Glomerular visceral epithelial cell (primary cell): ENCODE measurements at regions not wholly inside any gene's neighbourhood (a gene's known extent, or its start where the extent isn't known, plus 50 kb on each side); places are given as distances from the start of the nearest gene placed in this dataset.

Source experiments
- DNase-seq: peaks from one replicate; pipeline ENCODE4 v3.0.0-alpha.2; 2016; ENCODE audit errors: extremely low spot score

DNA sequence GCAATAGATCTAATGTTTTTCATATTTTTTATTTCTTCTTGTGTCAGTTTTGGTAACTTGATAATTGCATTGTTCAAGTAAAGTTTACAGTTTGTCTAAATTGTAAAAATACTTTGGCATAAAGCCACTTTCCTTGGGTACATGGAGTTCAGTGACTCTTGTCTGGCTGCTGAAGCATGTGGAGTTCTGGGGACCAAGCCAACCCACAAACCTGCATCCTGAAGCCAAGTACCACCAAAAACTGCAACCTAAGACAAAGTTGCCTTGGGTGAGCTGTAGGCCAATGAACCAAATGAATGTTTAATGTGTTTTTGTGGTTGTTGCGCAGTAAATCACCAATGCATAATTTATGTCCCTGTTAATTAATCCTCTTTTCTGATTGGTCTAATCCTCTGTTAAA, 872.6 kb downstream of the BCL11A start:
- DNase-seq: no peak

DNA sequence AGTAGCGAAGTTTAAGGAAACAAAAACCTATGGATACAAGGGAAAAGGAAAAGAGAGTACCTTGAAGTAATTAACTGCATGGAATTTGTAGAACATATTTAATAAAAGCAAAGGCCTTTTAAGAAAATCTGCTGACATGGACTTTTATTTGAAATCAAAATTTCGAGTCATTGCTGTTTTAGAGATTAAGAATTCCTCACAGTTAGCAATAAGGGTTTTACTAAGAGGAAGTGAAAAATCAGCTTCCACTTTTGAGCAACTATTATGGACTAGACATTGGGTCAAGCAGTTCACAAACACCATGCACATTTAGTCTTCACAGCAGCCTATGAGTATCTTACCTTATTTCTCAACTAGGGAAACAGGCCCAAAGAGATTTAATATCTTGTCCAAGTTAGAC, 876.3 kb downstream of the BCL11A start:
- DNase-seq: no peak

DNA sequence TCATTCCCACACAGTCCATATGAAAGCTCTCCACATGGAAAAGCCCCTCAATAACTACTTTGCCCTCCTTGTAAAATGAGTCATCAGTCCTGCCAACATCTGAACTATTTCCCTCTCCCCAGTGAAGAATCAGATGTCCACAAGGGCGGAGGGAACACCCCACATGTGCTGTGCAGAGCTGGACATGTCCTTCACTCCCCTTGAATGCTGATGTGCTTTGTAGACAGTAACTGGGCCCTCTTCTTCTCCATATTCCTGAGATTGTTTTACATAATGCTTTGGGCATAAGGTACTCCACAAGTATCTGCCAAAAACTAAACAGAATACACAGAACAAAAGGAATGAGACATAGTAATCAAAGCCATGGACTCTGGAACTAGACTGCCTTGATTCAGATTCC, 879.4 kb downstream of the BCL11A start:
- no peak for DNase-seq

DNA sequence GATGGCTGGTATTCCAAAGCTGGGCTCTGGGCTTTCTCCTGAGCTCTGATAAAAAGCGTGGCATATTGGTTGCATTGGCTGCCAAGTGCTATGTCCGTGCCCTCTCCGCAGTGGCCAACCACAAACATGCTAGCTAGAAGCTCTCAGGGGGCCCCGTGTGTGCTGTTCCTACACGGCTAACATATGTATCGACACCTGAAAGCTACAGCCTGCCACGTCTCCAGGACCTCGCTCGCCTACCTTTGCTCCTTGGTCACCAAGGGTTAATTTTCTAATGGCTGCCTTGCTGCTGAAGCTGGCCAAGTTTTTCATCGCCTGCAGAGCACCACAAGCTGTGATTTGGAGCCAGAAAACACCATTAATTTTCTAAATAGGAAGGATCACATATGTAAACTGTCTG, 888.4 kb downstream of the BCL11A start:
- no peak for DNase-seq

DNA sequence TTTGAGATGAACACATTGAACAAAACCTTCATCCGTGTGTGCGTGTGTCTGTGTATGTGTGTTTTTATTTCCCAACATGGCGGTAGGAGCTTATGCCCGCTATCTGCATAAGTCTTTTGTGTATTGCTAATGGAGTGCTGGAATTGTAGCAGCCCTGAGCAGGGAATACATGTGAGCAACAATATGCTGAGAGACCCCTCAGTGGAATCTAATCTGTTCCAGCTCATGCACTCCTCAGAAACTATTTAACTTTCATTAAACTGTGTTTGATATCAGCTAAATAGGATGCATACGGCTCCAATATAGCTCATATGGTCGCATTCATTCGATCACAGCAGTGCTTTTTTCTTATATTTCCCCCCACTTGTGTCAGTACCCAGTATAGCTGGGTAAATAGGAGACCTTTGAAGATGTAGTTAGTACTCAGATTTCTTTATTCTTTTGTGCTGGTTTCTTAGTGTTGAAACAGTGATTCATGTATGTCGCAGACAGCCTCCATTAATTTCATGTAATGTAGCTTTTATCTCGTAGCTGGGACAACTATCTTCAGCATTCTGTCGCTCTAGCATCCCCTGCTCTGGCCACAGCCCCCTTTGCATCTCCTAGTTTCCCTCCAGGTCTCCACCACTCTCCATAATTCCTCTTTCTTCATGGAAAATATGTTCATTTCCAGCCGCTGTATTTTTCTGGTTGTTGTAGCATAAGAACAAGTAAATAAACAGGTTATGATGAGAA, 891.2 kb downstream of the BCL11A start:
- no peak for DNase-seq

DNA sequence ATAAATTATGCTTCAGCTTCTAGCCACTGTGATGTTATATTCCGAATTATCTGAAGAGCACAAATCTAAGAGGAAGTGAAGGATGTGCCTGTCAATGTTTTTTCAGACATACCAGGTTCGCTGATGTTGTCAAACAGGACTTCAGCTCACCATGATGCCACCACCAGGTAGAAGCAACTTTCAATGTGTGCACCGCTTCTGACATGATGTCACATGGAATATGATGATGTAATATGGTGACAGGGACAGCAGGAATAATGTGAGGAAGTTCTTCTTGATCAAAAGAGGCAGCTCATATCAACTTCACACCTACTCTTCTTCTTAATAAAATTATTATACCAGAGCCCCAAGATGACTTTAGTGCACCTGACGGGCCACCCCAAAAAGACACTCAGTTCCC, 893.2 kb downstream of the BCL11A start:
- DNase-seq: no peak

DNA sequence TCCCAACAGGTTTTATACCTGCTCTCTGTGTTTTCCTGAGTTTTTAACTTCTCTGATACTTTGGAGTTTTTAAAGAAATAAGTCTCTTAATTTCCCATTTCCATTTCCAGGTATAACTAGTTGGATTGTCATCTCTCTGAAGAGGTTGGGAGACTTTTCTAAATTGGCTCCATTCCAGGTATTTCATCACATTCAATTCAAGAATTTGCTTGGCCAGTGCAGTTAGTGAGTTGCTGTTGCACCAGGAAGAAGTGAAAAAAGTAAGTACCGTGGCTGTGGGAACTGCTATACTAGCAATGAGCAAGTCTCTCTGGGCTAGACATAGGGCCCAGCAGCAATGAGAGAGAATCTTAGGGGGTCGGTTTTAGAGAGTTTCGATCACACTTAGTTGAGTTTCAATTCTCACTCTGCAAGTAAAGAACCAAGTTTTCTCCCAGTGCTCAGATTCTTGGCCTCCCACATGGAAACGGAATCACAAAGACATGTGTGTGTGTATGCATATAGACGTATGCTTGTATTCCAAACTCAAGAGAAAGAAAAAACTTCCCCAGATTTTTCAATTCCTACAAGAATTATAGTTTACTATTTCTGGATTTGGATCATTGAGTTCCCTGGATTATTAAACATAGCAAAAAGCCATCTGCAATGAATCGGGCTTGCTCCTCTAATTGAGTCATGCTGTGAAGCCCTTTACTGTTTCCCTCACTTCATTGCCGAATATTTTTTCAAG, 894.4 kb downstream of the BCL11A start:
- no peak for DNase-seq

DNA sequence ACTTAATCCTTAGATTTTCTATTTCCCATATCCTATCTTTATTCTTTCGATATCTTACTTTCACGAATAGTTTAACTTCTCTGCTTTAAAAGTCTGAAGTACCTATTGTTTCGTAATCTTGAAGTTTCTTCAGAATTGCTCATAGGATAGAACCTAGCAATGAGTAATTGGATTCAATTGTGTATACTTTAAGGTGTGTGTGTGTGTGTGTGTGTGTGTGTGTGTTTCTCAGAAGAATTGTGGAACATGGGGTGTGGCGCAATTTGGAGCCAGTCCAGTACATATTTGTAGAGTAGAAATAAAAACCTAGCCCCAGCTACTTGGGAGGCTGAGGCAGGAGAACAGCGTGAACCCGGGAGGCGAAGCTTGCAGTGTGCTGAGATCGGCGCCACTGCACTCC, 897.6 kb downstream of the BCL11A start:
- no peak for DNase-seq

DNA sequence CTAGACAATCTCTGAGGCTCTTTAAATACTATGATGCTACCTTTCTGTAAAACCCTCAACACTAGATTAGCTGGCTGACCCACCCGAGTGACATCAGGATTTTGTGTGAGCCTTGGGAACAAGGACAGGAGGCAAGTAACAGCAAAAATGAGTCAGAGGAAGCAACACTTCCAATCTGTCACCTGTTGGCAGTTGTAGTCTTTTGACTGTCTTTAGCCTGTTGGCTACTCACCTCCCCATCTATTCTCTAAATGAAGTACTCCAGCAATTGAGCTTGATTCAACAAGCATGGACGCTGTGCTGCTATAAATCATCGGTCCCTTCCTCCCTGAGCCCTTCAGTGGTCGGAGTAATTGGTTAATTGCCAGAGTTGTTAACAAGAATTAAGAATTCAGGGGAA, 898.7 kb downstream of the BCL11A start:
- DNase-seq: no peak

DNA sequence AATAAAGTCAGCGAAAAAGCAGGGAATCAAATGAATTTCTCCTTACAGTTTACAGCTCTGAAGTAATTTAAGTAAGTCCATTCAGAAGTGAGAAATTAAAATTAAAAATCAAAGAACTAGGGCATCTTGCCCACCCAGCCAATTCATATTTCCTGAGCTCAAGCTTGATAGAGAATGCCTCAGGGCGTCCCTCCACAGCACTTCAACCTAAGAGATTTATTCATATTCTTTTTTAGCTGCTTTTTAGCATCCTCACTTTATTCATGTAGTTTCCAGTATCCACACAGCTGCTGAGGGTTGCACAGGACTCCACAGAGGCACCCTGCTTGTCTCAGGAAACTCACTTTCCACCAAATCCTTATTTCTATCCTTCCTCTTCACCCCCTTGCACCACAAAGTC, 900.3 kb downstream of the BCL11A start:
- DNase-seq: no peak

DNA sequence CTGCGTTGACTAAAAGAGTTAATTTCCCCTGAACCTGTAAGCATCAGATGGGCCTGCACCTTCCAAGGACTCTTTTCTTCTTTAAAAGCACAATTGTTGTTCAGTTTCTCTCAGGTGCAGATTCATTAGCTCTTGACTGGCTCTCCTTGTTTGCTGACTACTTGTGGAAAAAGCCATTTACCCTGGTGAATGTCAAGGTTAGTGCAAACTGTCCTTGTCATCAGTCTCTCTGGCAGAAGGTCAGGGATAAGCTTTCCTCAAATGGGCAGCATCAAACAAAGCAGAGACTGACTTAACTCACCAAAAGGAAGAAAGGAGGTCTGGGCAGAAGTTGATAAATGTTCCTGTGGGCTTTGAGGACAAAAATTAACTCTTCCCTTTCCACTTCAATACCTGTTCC, 922.7 kb downstream of the BCL11A start:
- no peak for DNase-seq

DNA sequence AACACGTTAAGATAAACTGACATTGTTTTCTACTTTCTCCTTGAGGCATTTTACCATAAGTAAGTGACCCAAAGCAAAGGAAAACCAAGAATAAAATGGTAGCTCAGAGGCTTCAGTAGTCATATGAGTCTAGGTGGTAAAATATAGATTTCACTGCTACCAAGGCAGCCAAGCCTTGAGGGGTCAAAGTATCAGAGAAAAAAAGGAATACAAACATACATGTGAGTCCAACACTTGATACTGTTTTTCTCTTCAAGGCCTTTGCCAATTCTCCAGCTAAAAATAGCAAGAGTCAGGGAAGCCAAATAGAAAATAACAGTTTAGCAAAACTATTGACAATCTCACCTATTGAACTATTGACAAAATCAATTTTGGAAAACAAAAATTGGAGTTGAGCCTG, 925.9 kb downstream of the BCL11A start:
- no peak for DNase-seq

DNA sequence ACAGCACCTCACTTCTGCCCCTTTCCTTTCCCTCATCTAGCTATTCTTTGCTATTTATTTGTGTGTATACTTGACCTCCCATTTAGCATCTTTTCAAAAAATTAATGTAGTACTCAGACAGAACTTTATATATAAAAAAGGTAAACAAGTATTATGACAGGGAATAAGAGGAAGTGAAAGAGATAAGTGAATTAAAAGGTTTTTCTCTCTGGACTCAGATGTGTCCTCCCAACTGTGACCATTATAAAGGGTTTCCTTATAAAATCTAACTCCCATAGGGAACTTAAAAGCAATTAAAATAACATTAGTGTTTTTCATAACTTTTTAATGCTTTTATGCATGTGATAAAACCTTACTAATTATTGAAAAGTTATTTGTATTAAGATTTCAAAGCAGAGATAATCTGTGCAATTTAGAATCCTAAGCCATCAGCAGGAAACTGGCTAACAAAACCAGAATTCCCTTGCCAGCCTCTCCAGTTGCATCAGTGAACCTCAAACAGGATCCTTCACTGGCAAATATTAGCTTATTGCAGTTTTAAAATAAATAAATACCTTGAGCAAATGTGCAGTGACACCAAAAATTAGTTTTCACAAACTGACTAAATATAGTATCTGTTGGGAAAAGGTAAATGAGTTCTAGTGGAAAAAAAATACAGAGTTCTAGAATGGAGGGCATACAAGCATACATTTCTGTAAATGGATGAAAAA, 930.7 kb downstream of the BCL11A start:
- DNase-seq: no peak

DNA sequence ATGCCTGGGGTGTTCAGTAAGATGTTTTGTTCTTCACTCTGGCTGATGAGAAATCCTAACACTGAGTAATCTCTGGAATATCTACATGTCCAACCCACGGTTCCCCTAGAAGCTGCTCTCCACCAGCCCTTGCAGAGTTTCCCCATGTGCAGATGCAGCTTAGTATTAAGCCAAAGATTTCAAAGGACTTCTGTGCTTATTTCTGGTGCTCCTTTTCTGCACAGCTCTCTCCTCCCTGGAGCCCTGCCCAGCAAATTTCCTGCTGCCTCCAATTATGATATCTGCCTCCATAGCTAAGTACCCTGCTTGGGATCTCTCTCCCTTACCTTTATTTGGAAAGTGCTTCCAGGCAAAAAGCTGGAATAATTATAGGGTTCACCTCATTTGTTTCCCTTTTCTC, 949.3 kb downstream of the BCL11A start:
- no peak for DNase-seq

DNA sequence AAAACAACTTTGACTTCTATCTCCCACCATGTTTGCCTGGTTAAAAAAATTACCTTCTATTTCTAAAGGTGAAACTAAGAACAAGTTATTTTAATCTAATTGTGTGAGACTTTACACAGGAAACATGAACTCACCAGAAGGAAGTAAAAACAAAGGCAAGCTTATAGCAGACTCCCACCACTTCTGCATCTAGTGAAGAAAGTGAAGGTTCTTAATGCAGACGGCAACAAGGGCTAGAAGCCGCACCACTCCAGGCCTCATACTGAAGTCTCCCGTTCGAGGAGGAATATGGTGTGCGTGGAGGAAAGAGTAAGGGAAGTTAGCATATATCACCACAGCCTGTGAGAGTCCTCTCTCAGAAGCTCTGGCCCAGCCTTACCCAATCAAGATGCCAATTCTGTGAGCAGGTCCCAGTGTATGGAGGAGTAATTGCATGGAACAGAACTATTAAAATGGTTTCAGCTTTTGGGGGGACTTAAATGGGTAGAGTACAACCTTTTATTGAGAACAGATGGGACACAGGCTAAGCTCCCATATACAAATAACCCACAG, 958.7 kb downstream of the BCL11A start:
- no peak for DNase-seq

DNA sequence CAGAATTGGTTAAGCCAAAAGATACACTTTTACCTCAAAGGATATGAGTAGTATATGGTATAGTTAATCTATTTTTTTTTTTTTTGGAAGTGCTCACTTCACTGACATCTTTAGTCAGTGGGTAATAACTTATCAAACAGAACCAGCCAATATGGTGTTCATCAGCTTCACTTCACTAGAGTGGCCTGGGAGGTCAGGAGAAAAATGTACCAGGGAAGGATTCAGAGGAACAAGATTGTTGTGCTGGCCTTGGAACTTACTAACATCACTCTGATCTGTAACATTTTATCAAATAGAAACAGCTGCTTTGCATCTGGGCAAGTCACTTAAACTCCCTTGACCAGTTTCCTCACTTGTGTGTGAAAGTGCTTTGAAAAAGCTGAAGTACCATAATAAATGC, 962.7 kb downstream of the BCL11A start:
- DNase-seq: no peak

DNA sequence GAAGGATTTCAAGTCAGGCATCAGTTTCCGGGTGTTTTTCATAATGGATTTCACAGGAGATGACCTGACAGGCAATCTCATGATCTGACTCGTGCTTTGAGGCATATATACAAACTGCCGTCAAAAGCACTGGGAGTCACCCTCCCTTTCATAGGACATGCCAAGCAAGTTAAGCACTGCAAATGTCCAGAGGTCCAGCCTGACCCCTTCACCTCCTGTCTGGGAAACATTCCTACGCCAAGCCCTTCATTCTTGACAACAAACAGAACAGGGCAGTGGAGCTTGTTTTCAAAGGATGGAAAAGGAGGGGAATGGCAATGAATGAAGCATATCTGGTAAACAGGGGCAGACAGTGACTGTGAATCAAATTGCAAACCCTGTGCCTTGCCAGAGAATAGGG, 963.6 kb downstream of the BCL11A start:
- DNase-seq: no peak

DNA sequence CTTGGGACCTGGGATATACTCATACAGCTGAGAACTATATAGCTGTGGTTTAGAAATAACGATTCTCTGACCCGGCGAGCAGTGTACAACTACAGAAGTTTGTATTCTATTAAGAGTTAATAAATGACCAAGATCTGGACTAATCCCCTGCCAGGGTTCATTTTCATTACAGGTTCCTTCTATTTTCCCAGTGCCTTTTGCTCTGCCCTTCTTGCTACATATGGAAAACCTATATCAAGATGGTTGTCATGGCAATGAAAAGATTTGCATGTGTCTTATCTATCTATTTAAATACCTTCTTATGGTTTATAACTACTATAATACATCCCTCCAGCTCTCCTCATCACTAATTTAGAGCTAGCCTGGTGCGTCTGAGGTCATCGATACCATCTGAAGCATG, 965.2 kb downstream of the BCL11A start:
- DNase-seq: no peak

DNA sequence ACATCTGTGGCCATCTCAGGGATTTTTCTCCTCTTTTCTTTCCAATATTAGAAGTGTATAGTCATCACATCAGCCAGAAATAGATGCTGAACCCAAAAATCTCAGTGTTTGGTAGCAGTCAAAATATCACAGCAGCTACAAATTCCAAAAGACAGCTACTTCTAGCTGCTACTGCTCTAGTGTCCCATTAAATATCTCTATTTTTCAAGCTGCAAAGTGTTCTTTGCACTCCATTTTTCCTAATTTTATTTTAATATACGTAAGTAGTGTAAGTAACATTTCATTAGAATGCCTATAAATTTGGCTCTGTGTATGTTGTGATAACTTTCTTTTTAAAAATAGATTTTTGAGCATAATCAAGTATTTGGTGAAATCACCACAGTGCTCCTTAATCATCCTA, 967.3 kb downstream of the BCL11A start:
- DNase-seq: no peak

DNA sequence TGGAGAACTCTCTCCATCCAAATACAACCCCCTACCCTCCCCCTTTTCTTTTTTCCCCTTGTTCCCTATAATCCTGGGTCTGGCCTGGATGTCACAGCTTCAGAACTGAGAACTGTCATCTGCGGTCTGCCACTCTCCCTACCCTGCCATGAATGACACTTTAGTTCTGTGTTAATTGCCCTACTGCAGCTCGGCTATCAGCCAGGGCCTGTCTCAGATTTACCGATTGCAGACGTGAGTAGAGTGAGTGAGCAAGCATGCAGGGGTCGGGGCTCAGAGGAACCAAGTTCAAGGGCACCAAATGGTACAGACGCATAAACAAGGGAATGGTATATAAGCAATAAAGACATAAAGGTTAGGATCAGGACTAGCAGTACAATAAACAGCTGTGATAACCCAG, 967.8 kb downstream of the BCL11A start:
- no peak for DNase-seq

DNA sequence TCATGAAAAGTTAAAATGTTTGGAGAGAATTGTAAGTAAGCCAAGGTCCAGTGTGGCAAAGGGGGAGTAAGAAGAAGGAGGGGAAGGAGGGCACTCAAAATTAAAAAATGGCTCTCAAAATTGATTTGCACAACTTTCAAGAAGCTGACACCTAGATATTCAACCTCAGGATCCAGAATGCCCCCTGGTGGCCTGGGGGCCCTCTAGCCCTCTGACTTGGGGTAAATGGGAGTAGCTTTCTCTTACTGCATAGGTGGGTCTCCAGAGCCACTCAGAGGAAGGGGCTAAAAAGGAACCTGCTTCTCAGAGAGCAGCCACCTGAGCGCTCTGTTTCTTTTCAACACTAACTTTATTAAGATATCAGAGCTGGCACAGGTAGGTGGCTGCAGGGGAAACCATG, 968.5 kb downstream of the BCL11A start:
- DNase-seq: no peak

DNA sequence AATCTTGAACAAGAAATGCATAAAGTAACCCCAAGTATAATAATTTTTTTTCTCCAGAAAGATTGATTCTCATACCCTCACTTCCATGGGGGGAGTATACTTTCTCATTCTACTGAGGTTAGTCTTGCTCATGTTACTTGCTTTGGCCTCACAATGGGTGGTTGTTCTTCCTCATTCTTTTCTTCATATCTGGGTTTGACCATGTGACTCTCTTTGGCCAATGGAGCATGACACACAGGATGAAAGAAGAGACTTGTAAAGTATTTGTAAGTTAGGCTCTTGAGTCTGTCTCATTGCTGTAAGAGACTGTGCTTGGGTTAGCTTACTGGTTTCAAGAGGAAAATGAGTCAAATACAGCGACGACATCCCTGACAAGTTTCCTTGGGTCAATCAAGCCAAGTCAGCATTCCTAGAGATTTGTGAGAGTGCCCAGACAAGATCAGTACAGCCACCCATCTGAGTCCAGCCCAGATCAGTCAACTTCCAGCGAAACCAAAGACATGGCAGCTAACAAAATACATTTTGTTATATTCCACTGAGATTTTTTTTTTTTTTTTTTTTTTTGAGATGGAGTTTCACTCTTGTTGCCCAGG, 970.2 kb downstream of the BCL11A start:
- DNase-seq: no peak
